ENCODE measurements at regions not wholly inside any gene's neighbourhood (a gene's known extent, or its start where the extent isn't known, plus 50 kb on each side); places are given as distances from the start of the nearest gene placed in this dataset.

DNA sequence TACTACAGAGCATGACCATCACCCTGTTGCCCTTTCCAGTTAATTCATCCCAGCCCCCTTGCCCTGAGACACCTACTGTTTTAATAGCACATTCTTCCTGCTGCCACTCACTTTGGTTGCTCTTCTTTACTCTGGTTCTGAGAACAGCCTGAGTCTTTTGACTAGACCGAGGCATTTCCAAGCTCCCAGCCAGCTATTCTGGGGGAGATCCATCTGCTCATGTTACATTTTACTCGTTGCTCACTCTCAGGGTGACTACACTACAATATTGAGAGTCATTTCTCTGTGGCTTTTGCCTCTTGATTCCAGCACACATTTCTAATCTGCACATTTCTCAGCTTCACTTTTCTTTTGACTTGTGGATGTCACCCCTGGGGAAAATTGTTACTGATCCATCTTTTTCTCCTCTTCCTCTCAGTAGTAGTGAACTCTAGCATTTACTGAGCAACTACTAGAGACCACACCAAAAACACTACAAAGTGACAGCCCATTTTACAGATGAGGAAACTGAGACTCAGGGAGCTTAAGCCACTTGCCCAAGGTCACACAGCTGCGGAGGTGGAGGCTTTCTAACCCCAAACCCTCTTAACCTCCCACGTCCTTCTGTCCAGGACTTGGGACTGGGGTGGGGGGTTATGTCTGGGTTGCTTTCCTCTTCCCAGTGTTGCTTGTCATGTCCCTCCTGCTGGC, 117.8 kb downstream of the C11orf91 start:
- Histone ChIP-seq H3K9me3 (ENCODE audit: low read length) (no peaks in the 10 kb centered on the region), H3K4me1 (ENCODE audit: insufficient read depth, low read length) (no peaks in the 10 kb centered on the region), H3K27me3 (ENCODE audit: insufficient read depth, low read length, poor library complexity, severe bottlenecking) (peaks cover 5% of the 10 kb centered on the region), H3K36me3 (ENCODE audit: insufficient read depth, low read length) (no peaks in the 10 kb centered on the region), H3K27ac (ENCODE audit: low read depth, low read length) (no peak overlapping the region), H3K4me3 (ENCODE audit: low read length) (no peak overlapping the region)
- ChIA-PET POLR2A (no interaction called here), CTCF (no interaction called here)
- no peak overlapping the region for H3K27ac Mint-ChIP-seq
- no peak for DNase-seq
- H3K36me3 Mint-ChIP-seq = no peaks in the 10 kb centered on the region
- peaks cover 10 to 32% of the 10 kb centered on the region in 2 donors for H3K27me3 Mint-ChIP-seq
- H3K4me3 Mint-ChIP-seq = no peak overlapping the region
- no peaks in the 10 kb centered on the region for H3K4me1 Mint-ChIP-seq
- H3K9me3 Mint-ChIP-seq = peaks cover 0 to 3% (median 0%) of the 10 kb centered on the region in 5 donors

- H3K9me3 Mint-ChIP-seq = no peaks in the 10 kb centered on the region
- CTCF ChIA-PET = no interaction called here
- H3K27ac Mint-ChIP-seq = no peak overlapping the region
Observed at GRCh38 chr11:33579101-33579500, 121.5 kb downstream of the C11orf91 start.

DNA sequence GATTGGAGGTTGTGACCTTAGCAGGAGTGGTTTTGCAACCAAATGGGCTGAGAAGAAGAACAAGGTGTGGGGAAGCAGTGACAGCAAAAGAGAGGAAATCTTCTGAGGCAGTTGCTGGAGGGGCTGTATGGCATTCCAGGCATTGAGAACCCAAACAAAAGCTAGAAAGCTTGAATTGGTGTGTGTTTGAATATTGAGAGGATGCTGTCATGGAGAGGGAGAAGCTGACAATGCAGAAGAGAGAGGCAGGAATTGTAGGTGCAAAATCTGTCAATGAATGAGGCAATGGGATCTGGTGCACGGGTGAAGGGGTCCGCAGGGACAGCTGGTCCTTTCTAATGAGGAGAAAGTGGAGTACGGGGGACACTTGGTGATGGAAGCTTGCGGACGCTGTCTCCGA, 123.4 kb downstream of the C11orf91 start:
- Histone ChIP-seq H3K27me3 (ENCODE audit: insufficient read depth, low read length, poor library complexity, severe bottlenecking) (peaks cover 8% of the 10 kb centered on the region), H3K4me3 (ENCODE audit: low read length) (no peak overlapping the region), H3K27ac (ENCODE audit: low read depth, low read length) (no peak overlapping the region), H3K4me1 (ENCODE audit: insufficient read depth, low read length) (no peaks in the 10 kb centered on the region), H3K9me3 (ENCODE audit: low read length) (no peaks in the 10 kb centered on the region), H3K36me3 (ENCODE audit: insufficient read depth, low read length) (no peaks in the 10 kb centered on the region)
- no peak overlapping the region for H3K27ac Mint-ChIP-seq
- no peak overlapping the region for H3K4me3 Mint-ChIP-seq
- peaks cover 0 to 3% (median 3%) of the 10 kb centered on the region in 5 donors for H3K9me3 Mint-ChIP-seq
- H3K36me3 Mint-ChIP-seq = no peaks in the 10 kb centered on the region
- ChIA-PET POLR2A (no interaction called here), CTCF (no interaction called here)
- H3K27me3 Mint-ChIP-seq = peaks cover 0 to 7% of the 10 kb centered on the region in 2 donors
- no peak for DNase-seq
- no peaks in the 10 kb centered on the region for H3K4me1 Mint-ChIP-seq

More at GRCh38 chr11:33579101-33579500, 121.5 kb downstream of the C11orf91 start:
- H3K4me1 Mint-ChIP-seq = no peaks in the 10 kb centered on the region
- H3K36me3 Mint-ChIP-seq = no peaks in the 10 kb centered on the region
- peaks cover 5 to 16% of the 10 kb centered on the region in 2 donors for H3K27me3 Mint-ChIP-seq
- DNase-seq = no peak
- no peak overlapping the region for H3K4me3 Mint-ChIP-seq
- no peaks in the 10 kb centered on the region for H3K4me1 ChIP-seq (ENCODE audit: insufficient read depth, low read length)
- H3K4me3 ChIP-seq (ENCODE audit: low read length) = no peak overlapping the region
- no peaks in the 10 kb centered on the region for H3K9me3 ChIP-seq (ENCODE audit: low read length)
- H3K36me3 ChIP-seq (ENCODE audit: insufficient read depth, low read length) = no peaks in the 10 kb centered on the region
- H3K27me3 ChIP-seq (ENCODE audit: insufficient read depth, low read length, poor library complexity, severe bottlenecking) = peaks cover 8% of the 10 kb centered on the region
- POLR2A ChIA-PET = no interaction called here
- H3K27ac ChIP-seq (ENCODE audit: low read depth, low read length) = no peak overlapping the region

DNA sequence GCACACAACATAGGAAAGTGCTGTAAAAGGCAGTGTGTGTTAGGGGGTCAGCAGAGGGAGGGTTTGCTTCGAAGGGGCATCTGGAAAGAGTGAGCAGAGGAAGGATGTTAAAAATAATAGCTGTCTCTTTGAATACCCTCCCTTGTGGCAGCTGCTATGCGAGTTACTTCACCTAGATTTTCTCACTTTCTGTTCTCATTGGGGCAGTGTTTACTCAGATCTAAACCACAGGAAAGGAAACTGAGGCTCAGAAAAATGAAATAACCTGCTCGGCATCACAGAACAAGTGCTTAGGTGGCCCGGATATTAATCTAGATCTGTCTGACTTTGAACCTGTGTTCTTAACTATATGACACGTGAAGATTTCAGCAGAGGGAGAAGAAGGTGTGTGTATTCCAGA, 125.3 kb downstream of the C11orf91 start:
- POLR2A ChIA-PET = no interaction called here
- Histone ChIP-seq H3K27ac (ENCODE audit: low read depth, low read length) (no peak overlapping the region), H3K36me3 (ENCODE audit: insufficient read depth, low read length) (no peaks in the 10 kb centered on the region), H3K9me3 (ENCODE audit: low read length) (no peaks in the 10 kb centered on the region), H3K27me3 (ENCODE audit: insufficient read depth, low read length, poor library complexity, severe bottlenecking) (peaks cover 8% of the 10 kb centered on the region), H3K4me1 (ENCODE audit: insufficient read depth, low read length) (no peaks in the 10 kb centered on the region), H3K4me3 (ENCODE audit: low read length) (no peak overlapping the region)
- Mint-ChIP-seq H3K27ac (no peak overlapping the region), H3K27me3 (peaks cover 0 to 3% of the 10 kb centered on the region in 2 donors), H3K9me3 (peaks cover 0 to 4% (median 3%) of the 10 kb centered on the region in 5 donors), H3K4me1 (no peaks in the 10 kb centered on the region), H3K4me3 (no peak overlapping the region), H3K36me3 (no peaks in the 10 kb centered on the region)
- no peak for DNase-seq
- CTCF ChIA-PET = no interaction called here

DNA sequence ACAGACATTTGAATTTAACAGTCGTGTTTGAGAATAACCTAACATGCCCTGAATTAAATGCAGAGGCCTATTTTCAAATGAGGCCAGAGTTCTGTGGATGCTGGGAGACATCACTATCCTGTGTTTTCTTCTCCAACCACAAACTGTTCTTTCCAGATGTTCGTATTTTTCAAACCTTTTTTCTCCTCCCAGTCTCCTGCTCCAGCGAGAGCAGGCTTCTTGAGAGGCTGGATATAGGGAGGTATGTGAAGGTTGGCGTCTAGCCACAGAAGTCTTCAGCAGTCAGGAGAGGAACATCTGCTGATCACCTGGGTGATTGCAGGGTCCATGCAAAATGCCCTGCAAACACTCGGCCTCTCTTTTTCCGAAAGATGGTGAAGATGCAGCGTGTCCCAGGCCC, 126.3 kb downstream of the C11orf91 start:
- no peaks in the 10 kb centered on the region for H3K36me3 ChIP-seq (ENCODE audit: insufficient read depth, low read length)

GRCh38 chr11:33569333-33569732, 131.3 kb downstream of the C11orf91 start:
- Mint-ChIP-seq H3K9me3 (peaks cover 0 to 4% (median 3%) of the 10 kb centered on the region in 5 donors), H3K36me3 (no peaks in the 10 kb centered on the region), H3K27ac (no peak overlapping the region), H3K27me3 (peaks cover 15 to 24% of the 10 kb centered on the region in 2 donors), H3K4me1 (no peaks in the 10 kb centered on the region), H3K4me3 (no peak overlapping the region)
- DNase-seq = no peak
- CTCF ChIA-PET = no interaction called here
- H3K36me3 ChIP-seq (ENCODE audit: insufficient read depth, low read length) = no peaks in the 10 kb centered on the region
- no peaks in the 10 kb centered on the region for H3K9me3 ChIP-seq (ENCODE audit: low read length)
- H3K4me1 ChIP-seq (ENCODE audit: insufficient read depth, low read length) = no peaks in the 10 kb centered on the region
- H3K27ac ChIP-seq (ENCODE audit: low read depth, low read length) = no peak overlapping the region
- no peaks in the 10 kb centered on the region for H3K27me3 ChIP-seq (ENCODE audit: insufficient read depth, low read length, poor library complexity, severe bottlenecking)
- no peak overlapping the region for H3K4me3 ChIP-seq (ENCODE audit: low read length)
- POLR2A ChIA-PET = no interaction called here

More for the DNA sequence above, 126.3 kb downstream of the C11orf91 start:
- Mint-ChIP-seq H3K27ac (no peak overlapping the region), H3K36me3 (no peaks in the 10 kb centered on the region), H3K4me3 (no peak overlapping the region), H3K9me3 (peaks cover 0 to 4% (median 3%) of the 10 kb centered on the region in 5 donors), H3K27me3 (peaks cover 3 to 4% of the 10 kb centered on the region in 2 donors), H3K4me1 (no peaks in the 10 kb centered on the region)
- H3K9me3 ChIP-seq (ENCODE audit: low read length) = no peaks in the 10 kb centered on the region
- no peak overlapping the region for H3K27ac ChIP-seq (ENCODE audit: low read depth, low read length)
- no peak overlapping the region for H3K4me3 ChIP-seq (ENCODE audit: low read length)
- no peaks in the 10 kb centered on the region for H3K4me1 ChIP-seq (ENCODE audit: insufficient read depth, low read length)
- no peak for DNase-seq
- CTCF ChIA-PET = no interaction called here
- POLR2A ChIA-PET = no interaction called here
- H3K27me3 ChIP-seq (ENCODE audit: insufficient read depth, low read length, poor library complexity, severe bottlenecking) = peaks cover 8% of the 10 kb centered on the region

- CTCF ChIA-PET = no interaction called here
- H3K9me3 Mint-ChIP-seq = peaks cover 0 to 4% (median 0%) of the 10 kb centered on the region in 5 donors
Observed at GRCh38 chr11:33567004-33567403, 133.6 kb downstream of the C11orf91 start.

DNA sequence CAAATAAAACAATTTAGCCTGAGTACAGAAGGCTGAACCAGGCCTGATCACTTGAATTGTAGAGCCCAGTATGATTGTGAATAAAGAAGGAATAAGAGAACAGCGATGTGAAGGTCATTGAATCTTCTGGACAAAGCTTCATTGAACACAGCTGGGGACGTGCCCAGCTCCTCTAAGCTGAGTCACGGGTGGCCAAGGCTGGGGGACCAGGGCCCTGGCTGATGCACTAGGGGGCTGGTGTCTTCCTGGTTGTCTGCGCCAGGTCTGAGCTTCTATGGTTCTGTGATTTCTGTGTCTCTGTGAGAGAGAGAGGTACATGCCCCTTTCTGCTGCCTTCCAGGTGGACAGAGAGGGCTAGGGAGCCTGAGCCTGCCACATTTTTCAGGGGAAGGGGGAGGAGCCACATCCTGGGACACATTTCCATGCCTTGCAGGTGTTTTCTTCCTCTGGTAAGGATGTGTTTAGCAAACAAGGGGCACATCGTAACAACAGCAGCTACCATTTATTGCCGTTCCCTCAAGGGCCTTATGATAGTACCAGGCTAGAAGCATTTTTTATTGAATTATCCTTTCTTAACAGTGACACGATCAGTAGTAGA, 135.7 kb downstream of the C11orf91 start:
- H3K4me3 Mint-ChIP-seq = no peak overlapping the region
- peaks cover 12 to 31% of the 10 kb centered on the region in 2 donors for H3K27me3 Mint-ChIP-seq
- Histone ChIP-seq H3K4me3 (ENCODE audit: low read length) (no peak overlapping the region), H3K27me3 (ENCODE audit: insufficient read depth, low read length, poor library complexity, severe bottlenecking) (no peaks in the 10 kb centered on the region), H3K27ac (ENCODE audit: low read depth, low read length) (no peak overlapping the region), H3K9me3 (ENCODE audit: low read length) (no peaks in the 10 kb centered on the region), H3K4me1 (ENCODE audit: insufficient read depth, low read length) (no peaks in the 10 kb centered on the region), H3K36me3 (ENCODE audit: insufficient read depth, low read length) (no peaks in the 10 kb centered on the region)
- H3K27ac Mint-ChIP-seq = no peak overlapping the region
- DNase-seq = no peak
- POLR2A ChIA-PET = no interaction called here
- no peaks in the 10 kb centered on the region for H3K9me3 Mint-ChIP-seq
- H3K4me1 Mint-ChIP-seq = no peaks in the 10 kb centered on the region
- H3K36me3 Mint-ChIP-seq = no peaks in the 10 kb centered on the region
- CTCF ChIA-PET = no interaction called here

More at GRCh38 chr11:33567004-33567403, 133.6 kb downstream of the C11orf91 start:
- H3K4me1 ChIP-seq (ENCODE audit: insufficient read depth, low read length) = no peaks in the 10 kb centered on the region
- no peak overlapping the region for H3K4me3 ChIP-seq (ENCODE audit: low read length)
- no peaks in the 10 kb centered on the region for H3K9me3 ChIP-seq (ENCODE audit: low read length)
- no peaks in the 10 kb centered on the region for H3K27me3 ChIP-seq (ENCODE audit: insufficient read depth, low read length, poor library complexity, severe bottlenecking)
- no peak overlapping the region for H3K27ac Mint-ChIP-seq
- POLR2A ChIA-PET = no interaction called here
- peaks cover 15 to 31% of the 10 kb centered on the region in 2 donors for H3K27me3 Mint-ChIP-seq
- no peaks in the 10 kb centered on the region for H3K36me3 Mint-ChIP-seq
- no peaks in the 10 kb centered on the region for H3K36me3 ChIP-seq (ENCODE audit: insufficient read depth, low read length)
- no peak for DNase-seq
- H3K4me1 Mint-ChIP-seq = no peaks in the 10 kb centered on the region
- H3K27ac ChIP-seq (ENCODE audit: low read depth, low read length) = no peak overlapping the region
- no peak overlapping the region for H3K4me3 Mint-ChIP-seq

All from CD8-positive, alpha-beta memory T cell (primary cell).